Tibial nerve (tissue), 4 donors: ENCODE measurements at regions not wholly inside any gene's neighbourhood (a gene's known extent, or its start where the extent isn't known, plus 50 kb on each side); places are given as distances from the start of the nearest gene placed in this dataset.

Source experiments
- CTCF ChIP-seq, 5 experiments: fragments of 200-600 bp in 3 of 5; fragments of 450-650 bp in 2 of 5; sonication (generic) in 3 of 5; IDR thresholded peaks; one replicate each; pipeline ENCODE4 v1.5.1; 2016 to 2019; ENCODE audit warnings: antibody characterized with exemption in 5 of 5, mild to moderate bottlenecking in 3 of 5, moderate library complexity in 2 of 5
- EP300 ChIP-seq, 2 donors: sonication (generic); formaldehyde crosslinking; IDR thresholded peaks; one replicate each; pipeline ENCODE4 v1.6.1; 2017; ENCODE audit warnings: antibody characterized with exemption in 2 of 2, mild to moderate bottlenecking in 1 of 2
- POLR2A ChIP-seq, 2 donors: fragments of 450-650 bp; IDR thresholded peaks; one replicate each; pipeline ENCODE4 v1.6.1; 2017; ENCODE audit warnings: antibody characterized with exemption in 2 of 2, mild to moderate bottlenecking in 2 of 2, moderate library complexity in 2 of 2

GRCh38 chr5:89878140-89879132 is 531.1 kb downstream of the CETN3 start:
- TF ChIP-seq CTCF (IDR thresholded peaks at IDR 0.05) (no peak), POLR2A (IDR thresholded peaks at IDR 0.05) (no peak), EP300 (IDR thresholded peaks at IDR 0.05) (no peak)
